HL-60 (cell line): ENCODE measurements at regions not wholly inside any gene's neighbourhood (a gene's known extent, or its start where the extent isn't known, plus 50 kb on each side); places are given as distances from the start of the nearest gene placed in this dataset.

Source experiments
- CTCF ChIP-seq: IDR thresholded peaks from one replicate; pipeline ENCODE4 v1.5.1; 2011; ENCODE audit warnings: low read length, control low read depth, inconsistent platforms; ENCODE audit not compliant: insufficient read depth
- POLR2AphosphoS5 ChIP-seq: IDR thresholded peaks from 2 replicates; pipeline ENCODE4 v1.6.1; 2012; ENCODE audit warnings: low read depth
- SPI1 ChIP-seq: IDR thresholded peaks from 2 replicates; pipeline ENCODE4 v1.6.1; 2012; ENCODE audit warnings: low read depth, mild to moderate bottlenecking, borderline replicate concordance

- TF ChIP-seq CTCF: no peak
- TF ChIP-seq POLR2AphosphoS5: no peak
- TF ChIP-seq SPI1: no peak
These were observed 98.6 kb upstream of the ATXN3L start for GRCh38 chrX:13418126-13419097.
